Epithelial cell of esophagus (primary cell): ENCODE measurements at regions not wholly inside any gene's neighbourhood (a gene's known extent, or its start where the extent isn't known, plus 50 kb on each side); places are given as distances from the start of the nearest gene placed in this dataset.

ENCODE experiments used
- DNase-seq: peaks from one replicate; pipeline ENCODE4 v3.0.0; 2010; ENCODE audit warnings: low read depth
- H3K4me3 ChIP-seq: 2 replicates; pipeline ENCODE4 v1.5.1; 2011; ENCODE audit warnings: mild to moderate bottlenecking, low read length, control low read depth
- CTCF ChIP-seq: IDR thresholded peaks from 2 replicates; pipeline ENCODE4 v1.5.1; 2011; ENCODE audit warnings: low read depth, mild to moderate bottlenecking, low read length, control low read depth, inconsistent platforms; ENCODE audit not compliant: insufficient read depth; ENCODE audit errors: missing control alignments

- DNase-seq = no peak
- no peak for TF ChIP-seq CTCF
- no peak overlapping the region for H3K4me3 ChIP-seq
Measured at GRCh38 chr16:73978407-73978784, 318.2 kb upstream of the PSMD7 start.

- no peak for TF ChIP-seq CTCF
- no peak for DNase-seq
- no peak overlapping the region for H3K4me3 ChIP-seq
Measured at GRCh38 chr16:73976644-73977043, 320.0 kb upstream of the PSMD7 start.

GRCh38 chr16:73973174-73973573 lies 323.4 kb upstream of the PSMD7 start:
- no peak for DNase-seq
- no peak for TF ChIP-seq CTCF
- no peak overlapping the region for H3K4me3 ChIP-seq

- no peak overlapping the region for H3K4me3 ChIP-seq
- no peak for TF ChIP-seq CTCF
- DNase-seq = no peak
Measured at GRCh38 chr16:73966851-73967250, 329.8 kb upstream of the PSMD7 start.

- no peak for DNase-seq
- H3K4me3 ChIP-seq = no peak overlapping the region
- TF ChIP-seq CTCF = no peak
Measured at GRCh38 chr16:73965591-73965990, 331.0 kb upstream of the PSMD7 start.

- peak; percentile 89 for TF ChIP-seq CTCF
- DNase-seq = peak; percentile 58
- no peak overlapping the region for H3K4me3 ChIP-seq
Measured at GRCh38 chr16:73956587-73957494, 339.8 kb upstream of the PSMD7 start.

GRCh38 chr16:73955702-73956101 lies 340.9 kb upstream of the PSMD7 start:
- TF ChIP-seq CTCF = no peak
- no peak overlapping the region for H3K4me3 ChIP-seq
- no peak for DNase-seq
